Stomach (tissue), 8 donors: ENCODE measurements at regions not wholly inside any gene's neighbourhood (a gene's known extent, or its start where the extent isn't known, plus 50 kb on each side); places are given as distances from the start of the nearest gene placed in this dataset.

Experiments
- DNase-seq, 2 donors: peaks; one replicate each; pipeline versions ENCODE4 v3.0.0 to v3.0.0-alpha.2; 2013 to 2019
- H3K27ac ChIP-seq, 5 donors: fragments of 200-600 bp in 4 of 5; sonication (generic) in 4 of 5; one replicate each; pipeline ENCODE4 v1.5.1; 2013 to 2019; ENCODE audit warnings: mild to moderate bottlenecking in 1 of 5, moderate library complexity in 1 of 5
- H3K27me3 ChIP-seq, 3 donors: fragments of 200-600 bp; sonication (generic); one replicate each; pipeline ENCODE4 v1.5.1; 2017 to 2019; ENCODE audit warnings: mixed run types in 1 of 3
- H3K36me3 ChIP-seq, 4 donors: fragments of 200-600 bp; sonication (generic); 1 replicate in 3 of 4; 2 replicates in 1 of 4; pipeline ENCODE4 v1.5.1; 2016 to 2019
- H3K4me1 ChIP-seq, 4 donors: fragments of 200-600 bp; sonication (generic); one replicate each; pipeline ENCODE4 v1.5.1; 2016 to 2019
- H3K4me3 ChIP-seq, 4 donors: fragments of 200-600 bp; sonication (generic) in 3 of 4; one replicate each; pipeline ENCODE4 v1.5.1; 2016 to 2019; ENCODE audit warnings: mild to moderate bottlenecking in 1 of 4
- H3K9me3 ChIP-seq, 4 donors: fragments of 200-600 bp; sonication (generic); one replicate each; pipeline ENCODE4 v1.5.1; 2016 to 2019
- CTCF ChIP-seq, 7 experiments: fragments of 450-650 bp in 4 of 7; fragments of 200-600 bp in 3 of 7; sonication (generic) in 3 of 7; IDR thresholded peaks; one replicate each; pipeline ENCODE4 v1.5.1; 2016 to 2019; ENCODE audit warnings: antibody characterized with exemption in 7 of 7, control low read depth in 2 of 7, mild to moderate bottlenecking in 1 of 7
- EP300 ChIP-seq: sonication (generic); formaldehyde crosslinking; IDR thresholded peaks from one replicate; pipeline ENCODE4 v1.6.1; 2017; ENCODE audit warnings: antibody characterized with exemption
- POLR2A ChIP-seq, 4 donors: fragments of 450-650 bp; IDR thresholded peaks; one replicate each; pipeline ENCODE4 v1.6.1; 2016; ENCODE audit warnings: antibody characterized with exemption in 4 of 4, control low read depth in 2 of 4, mild to moderate bottlenecking in 1 of 4, moderate library complexity in 1 of 4
- POLR2AphosphoS5 ChIP-seq, 3 donors: sonication (generic); formaldehyde crosslinking; IDR thresholded peaks; one replicate each; pipeline ENCODE4 v1.6.1; 2016; ENCODE audit warnings: antibody characterized with exemption in 3 of 3
- WGBS, 5 donors: extraction: QIAGEN DNeasy Blood & Tissue Kit in 3 of 5; methylation state at CpG; one replicate each; pipeline versions ENCODE4 v1.1.5 to v1.1.7; 2013 to 2018; 5-methylcytosine and 5-hydroxymethylcytosine counted together
- intact Hi-C: fragments of 100-400 bp; cut with DNase I; formaldehyde crosslinking; loops from one replicate; pipeline ENCODE4 v1.15.1; 2023; ENCODE audit warnings: low total_unique reads
- donor health status: healthy with polysubstance abuse.
- donor health status: Bipolar disorder and iron deficiency.
- donor health status: healthy.

GRCh38 chr4:184563621-184564020, 85.6 kb downstream of the CASP3 start:
- no peaks in the 10 kb centered on the region for H3K4me1 ChIP-seq
- H3K9me3 ChIP-seq: no peaks in the 10 kb centered on the region
- H3K27me3 ChIP-seq: no peaks in the 10 kb centered on the region
- no peaks in the 10 kb centered on the region for H3K36me3 ChIP-seq
- TF ChIP-seq POLR2A (IDR thresholded peaks at IDR 0.05) (no peak), CTCF (IDR thresholded peaks at IDR 0.05) (no peak), POLR2AphosphoS5 (IDR thresholded peaks at IDR 0.05) (no peak), EP300 (no peak)
- intact Hi-C loops: no loop called here
- WGBS, 5 donors: 83 to 94% (median 92%) methylated on average over 3 of the region's 3 CpGs
- DNase-seq: no peak
- no peak overlapping the region for H3K4me3 ChIP-seq
- no peak overlapping the region for H3K27ac ChIP-seq

GRCh38 chr4:184558996-184559395, 84.6 kb upstream of the IRF2 start:
- H3K36me3 ChIP-seq: no peaks in the 10 kb centered on the region
- H3K27me3 ChIP-seq: no peaks in the 10 kb centered on the region
- DNase-seq: no peak
- H3K9me3 ChIP-seq: no peaks in the 10 kb centered on the region
- H3K4me1 ChIP-seq: no peaks in the 10 kb centered on the region
- H3K4me3 ChIP-seq: no peak overlapping the region
- intact Hi-C loops: no loop called here
- no peak overlapping the region for H3K27ac ChIP-seq
- TF ChIP-seq POLR2AphosphoS5 (IDR thresholded peaks at IDR 0.05) (no peak), CTCF (IDR thresholded peaks at IDR 0.05) (no peak), EP300 (no peak), POLR2A (IDR thresholded peaks at IDR 0.05) (no peak)
- 64 to 75% (median 73%) methylated on average over 7 of the region's 7 CpGs for WGBS, 5 donors

- no peak for DNase-seq
- TF ChIP-seq EP300 (no peak), POLR2A (IDR thresholded peaks at IDR 0.05) (no peak), POLR2AphosphoS5 (IDR thresholded peaks at IDR 0.05) (no peak)
- H3K4me3 ChIP-seq: no peak overlapping the region
- no peak overlapping the region for H3K27ac ChIP-seq
- intact Hi-C loops: no loop called here
- H3K36me3 ChIP-seq: no peaks in the 10 kb centered on the region
- peaks cover 0 to 6% (median 0%) of the 10 kb centered on the region in 3 donors for H3K27me3 ChIP-seq
- H3K9me3 ChIP-seq: no peaks in the 10 kb centered on the region
- 67 to 87% (median 87%) methylated on average over 4 of the region's 4 CpGs for WGBS, 5 donors
- H3K4me1 ChIP-seq: no peaks in the 10 kb centered on the region
These were observed 79.5 kb upstream of the IRF2 start for GRCh38 chr4:184553891-184554290.

GRCh38 chr4:184550476-184550875, 76.1 kb upstream of the IRF2 start:
- no peak for DNase-seq
- Histone ChIP-seq H3K4me3 (no peak overlapping the region), H3K27ac (no peak overlapping the region), H3K36me3 (no peaks in the 10 kb centered on the region), H3K4me1 (no peaks in the 10 kb centered on the region), H3K9me3 (no peaks in the 10 kb centered on the region), H3K27me3 (peaks cover 0 to 10% (median 0%) of the 10 kb centered on the region in 3 donors)
- 53 to 67% (median 62%) methylated on average over 3 of the region's 3 CpGs for WGBS, 5 donors
- TF ChIP-seq POLR2AphosphoS5 (IDR thresholded peaks at IDR 0.05): no peak
- intact Hi-C loops: no loop called here

GRCh38 chr4:184548648-184549341, 74.4 kb upstream of the IRF2 start:
- intact Hi-C loops: no loop called here
- 63 to 79% (median 76%) methylated on average over 20 of the region's 20 CpGs for WGBS, 5 donors
- no peak overlapping the region for H3K4me3 ChIP-seq

More at GRCh38 chr4:184548648-184549341, 74.4 kb upstream of the IRF2 start:
- H3K36me3 ChIP-seq: no peaks in the 10 kb centered on the region
- peaks cover 0 to 10% (median 0%) of the 10 kb centered on the region in 3 donors for H3K27me3 ChIP-seq
- H3K4me1 ChIP-seq: no peaks in the 10 kb centered on the region
- no peak for TF ChIP-seq POLR2A (IDR thresholded peaks at IDR 0.05)
- no peak for TF ChIP-seq CTCF (IDR thresholded peaks at IDR 0.05)
- no peak for TF ChIP-seq POLR2AphosphoS5 (IDR thresholded peaks at IDR 0.05)
- TF ChIP-seq EP300: no peak
- H3K27ac ChIP-seq: no peak overlapping the region
- peak in 1 of 2 donors; percentile 41 for DNase-seq
- H3K9me3 ChIP-seq: no peaks in the 10 kb centered on the region
